Loucy (cell line): ENCODE measurements at regions not wholly inside any gene's neighbourhood (a gene's known extent, or its start where the extent isn't known, plus 50 kb on each side); places are given as distances from the start of the nearest gene placed in this dataset.

ENCODE experiments used
- H2AFZ ChIP-seq: fragments of 200-600 bp; sonication (generic); 2 replicates; pipeline ENCODE4 v1.6.0; 2016; ENCODE audit warnings: antibody characterized with exemption, mild to moderate bottlenecking, low read length, moderate library complexity
- H3F3A ChIP-seq: fragments of 200-600 bp; 2 replicates; pipeline ENCODE4 v1.6.0; 2016; ENCODE audit warnings: antibody characterized with exemption, low read depth, mild to moderate bottlenecking
- H3K27me3 ChIP-seq: fragments of 200-600 bp; sonication (generic); 2 replicates; pipeline ENCODE4 v1.6.1; 2014; ENCODE audit warnings: low read length, mild to moderate bottlenecking; ENCODE audit not compliant: insufficient read depth, poor library complexity, severe bottlenecking
- H3K36me3 ChIP-seq: fragments of 200-600 bp; sonication (generic); 2 replicates; pipeline ENCODE4 v1.6.1; 2016; ENCODE audit warnings: low read length; ENCODE audit not compliant: insufficient read depth
- H3K4me1 ChIP-seq: fragments of 200-600 bp; sonication (generic); 2 replicates; pipeline ENCODE4 v1.5.1; 2014; ENCODE audit warnings: low read length, mild to moderate bottlenecking; ENCODE audit not compliant: insufficient read depth, poor library complexity, severe bottlenecking
- H3K4me2 ChIP-seq: fragments of 200-600 bp; sonication (generic); 2 replicates; pipeline ENCODE4 v1.6.0; 2014; ENCODE audit warnings: antibody characterized with exemption, low read length, low read depth, mild to moderate bottlenecking; ENCODE audit not compliant: poor library complexity, severe bottlenecking
- H3K4me3 ChIP-seq: fragments of 200-600 bp; sonication (generic); 2 replicates; pipeline ENCODE4 v1.5.1; 2014; ENCODE audit warnings: low read length, mild to moderate bottlenecking, mixed read lengths; ENCODE audit not compliant: poor library complexity, severe bottlenecking
- H3K79me2 ChIP-seq: fragments of 200-600 bp; sonication (generic); 2 replicates; pipeline ENCODE4 v1.6.1; 2014; ENCODE audit warnings: low read length; ENCODE audit not compliant: insufficient read depth
- H3K9ac ChIP-seq: fragments of 200-600 bp; sonication (generic); 2 replicates; pipeline ENCODE4 v1.6.0; 2014; ENCODE audit warnings: mild to moderate bottlenecking, low read depth, low read length, moderate library complexity; ENCODE audit not compliant: poor library complexity, severe bottlenecking
- H3K9me2 ChIP-seq: fragments of 200-600 bp; sonication (generic); replicated peaks from 2 replicates; pipeline ENCODE4 v1.6.1; 2016; ENCODE audit warnings: low read depth, low read length, mixed read lengths
- H3K9me3 ChIP-seq: fragments of 200-600 bp; sonication (generic); 2 replicates; pipeline ENCODE4 v1.6.1; 2014; ENCODE audit warnings: mild to moderate bottlenecking, antibody characterized with exemption, low read length, low read depth; ENCODE audit not compliant: insufficient read depth
- H4K20me1 ChIP-seq: fragments of 200-600 bp; sonication (generic); 2 replicates; pipeline ENCODE4 v1.6.0; 2014; ENCODE audit warnings: antibody characterized with exemption, low read length, mild to moderate bottlenecking; ENCODE audit not compliant: insufficient read depth, poor library complexity, severe bottlenecking
- CTCF ChIP-seq: fragments of 200-600 bp; sonication (generic); conservative IDR thresholded peaks from 2 replicates; pipeline ENCODE4 v1.5.1; 2014; ENCODE audit warnings: mild to moderate bottlenecking, antibody characterized with exemption, low read length
- EZH2phosphoT487 ChIP-seq: fragments of 200-600 bp; IDR thresholded peaks from 2 replicates; pipeline ENCODE4 v1.6.1; 2018; ENCODE audit warnings: antibody characterized with exemption, mild to moderate bottlenecking, moderate library complexity, borderline replicate concordance

GRCh38 chr3:168416446-168416845, 320.7 kb upstream of the GOLIM4 start:
- Histone ChIP-seq H3K9me3 (no peaks in the 10 kb centered on the region), H3K4me1 (no peaks in the 10 kb centered on the region), H3K4me3 (no peak overlapping the region), H3K4me2 (no peak overlapping the region), H2AFZ (no peak overlapping the region), H3K9me2 (no peaks in the 10 kb centered on the region), H3K79me2 (no peaks in the 10 kb centered on the region), H3K27me3 (no peaks in the 10 kb centered on the region), H3F3A (no peaks in the 10 kb centered on the region), H4K20me1 (no peaks in the 10 kb centered on the region), H3K36me3 (no peaks in the 10 kb centered on the region), H3K9ac (no peak overlapping the region)
- TF ChIP-seq EZH2phosphoT487 (no peak), CTCF (no peak)

GRCh38 chr3:168414149-168414548, 318.4 kb upstream of the GOLIM4 start:
- no peak overlapping the region for H3K9ac ChIP-seq
- no peak for TF ChIP-seq CTCF
- H3K4me2 ChIP-seq = no peak overlapping the region
- H4K20me1 ChIP-seq = no peaks in the 10 kb centered on the region
- H3K36me3 ChIP-seq = no peaks in the 10 kb centered on the region
- no peaks in the 10 kb centered on the region for H3K4me1 ChIP-seq
- no peaks in the 10 kb centered on the region for H3K9me3 ChIP-seq
- no peak overlapping the region for H2AFZ ChIP-seq
- H3F3A ChIP-seq = no peaks in the 10 kb centered on the region
- no peaks in the 10 kb centered on the region for H3K79me2 ChIP-seq
- H3K4me3 ChIP-seq = no peak overlapping the region
- no peaks in the 10 kb centered on the region for H3K27me3 ChIP-seq
- H3K9me2 ChIP-seq = no peaks in the 10 kb centered on the region

- H2AFZ ChIP-seq = no peak overlapping the region
These were observed 311.7 kb upstream of the GOLIM4 start for GRCh38 chr3:168407381-168407780.

More at GRCh38 chr3:168407381-168407780, 311.7 kb upstream of the GOLIM4 start:
- Histone ChIP-seq H3K9me2 (no peaks in the 10 kb centered on the region), H3K4me2 (no peak overlapping the region), H3K36me3 (no peaks in the 10 kb centered on the region), H3K9ac (no peak overlapping the region), H3K9me3 (no peaks in the 10 kb centered on the region), H3K27me3 (no peaks in the 10 kb centered on the region), H3K4me1 (no peaks in the 10 kb centered on the region), H3F3A (no peaks in the 10 kb centered on the region), H4K20me1 (no peaks in the 10 kb centered on the region), H3K79me2 (no peaks in the 10 kb centered on the region), H3K4me3 (no peak overlapping the region)
- TF ChIP-seq CTCF = no peak
- TF ChIP-seq EZH2phosphoT487 = no peak
